Esophagus muscularis mucosa (tissue), 4 donors: ENCODE measurements at regions not wholly inside any gene's neighbourhood (a gene's known extent, or its start where the extent isn't known, plus 50 kb on each side); places are given as distances from the start of the nearest gene placed in this dataset.
A peak's percentile ranks its signal among the peaks of the same experiment; 100 is the strongest.

Source experiments
- DNase-seq: peaks from one replicate; pipeline ENCODE4 v3.0.0-alpha.2; 2017; ENCODE audit errors: extremely low spot score
- H3K27ac ChIP-seq, 4 donors: fragments of 200-600 bp; sonication (generic); replicated peaks in 1 of 4; 1 replicate in 3 of 4; 2 replicates in 1 of 4; pipeline ENCODE4 v1.5.1; 2016 to 2019; ENCODE audit warnings: mild to moderate bottlenecking in 1 of 4
- H3K27me3 ChIP-seq, 4 donors: fragments of 200-600 bp; sonication (generic); one replicate each; pipeline versions ENCODE4 v1.5.1 to v1.6.0; 2016 to 2019
- H3K36me3 ChIP-seq, 4 donors: fragments of 200-600 bp; sonication (generic); one replicate each; pipeline ENCODE4 v1.5.1; 2016 to 2019
- H3K4me1 ChIP-seq, 4 donors: fragments of 200-600 bp; sonication (generic); one replicate each; pipeline ENCODE4 v1.5.1; 2016 to 2019
- H3K4me3 ChIP-seq, 4 donors: fragments of 200-600 bp; sonication (generic); 1 replicate in 2 of 4; 2 replicates in 2 of 4; pipeline ENCODE4 v1.5.1; 2016 to 2019; ENCODE audit warnings: mild to moderate bottlenecking in 4 of 4, moderate library complexity in 1 of 4
- H3K9me3 ChIP-seq, 4 donors: fragments of 200-600 bp; sonication (generic); 1 replicate in 3 of 4; 2 replicates in 1 of 4; pipeline ENCODE4 v1.5.1; 2016 to 2019
- CTCF ChIP-seq, 3 experiments: fragments of 200-600 bp in 2 of 3; fragments of 450-650 bp in 1 of 3; sonication (generic) in 2 of 3; IDR thresholded peaks; one replicate each; pipeline ENCODE4 v1.5.1; 2017 to 2019; ENCODE audit warnings: antibody characterized with exemption in 3 of 3, mild to moderate bottlenecking in 2 of 3, moderate library complexity in 1 of 3
- EP300 ChIP-seq: sonication (generic); formaldehyde crosslinking; IDR thresholded peaks from one replicate; pipeline ENCODE4 v1.6.1; 2017; ENCODE audit warnings: antibody characterized with exemption
- POLR2A ChIP-seq: fragments of 450-650 bp; IDR thresholded peaks from one replicate; pipeline ENCODE4 v1.6.1; 2017; ENCODE audit warnings: antibody characterized with exemption, moderate library complexity, mild to moderate bottlenecking, low read depth
- POLR2AphosphoS5 ChIP-seq, 2 donors: sonication (generic); formaldehyde crosslinking; IDR thresholded peaks; one replicate each; pipeline ENCODE4 v1.6.1; 2017; ENCODE audit warnings: antibody characterized with exemption in 2 of 2
- WGBS: methylation state at CpG from one replicate; pipeline ENCODE4 v1.1.5; 2018; 5-methylcytosine and 5-hydroxymethylcytosine counted together
- intact Hi-C: fragments of 100-400 bp; cut with DNase I; formaldehyde crosslinking; loops from one replicate; pipeline ENCODE4 v1.15.1; 2023

- Histone ChIP-seq H3K4me3 (no peak overlapping the region), H3K27ac (no peak overlapping the region), H3K9me3 (no peaks in the 10 kb centered on the region), H3K27me3 (no peaks in the 10 kb centered on the region), H3K4me1 (no peaks in the 10 kb centered on the region), H3K36me3 (no peaks in the 10 kb centered on the region)
- 76% methylated on average over 1 of the region's 1 CpG for WGBS
- TF ChIP-seq POLR2A = no peak
- no peak for TF ChIP-seq EP300
- no peak for TF ChIP-seq CTCF (IDR thresholded peaks at IDR 0.05)
- TF ChIP-seq POLR2AphosphoS5 (IDR thresholded peaks at IDR 0.05) = no peak
- intact Hi-C loops = no loop called here
- DNase-seq = no peak
Observed at GRCh38 chr2:23311186-23311585, 73.8 kb upstream of the KLHL29 start.

GRCh38 chr2:23312996-23313606 lies 71.9 kb upstream of the KLHL29 start:
- TF ChIP-seq CTCF (IDR thresholded peaks at IDR 0.05) = peak in 1 of 3 experiments; percentile 34
- no peak for TF ChIP-seq POLR2AphosphoS5 (IDR thresholded peaks at IDR 0.05)
- TF ChIP-seq POLR2A = no peak
- Histone ChIP-seq H3K9me3 (no peaks in the 10 kb centered on the region), H3K27ac (no peak overlapping the region), H3K4me1 (no peaks in the 10 kb centered on the region), H3K36me3 (no peaks in the 10 kb centered on the region), H3K4me3 (no peak overlapping the region), H3K27me3 (no peaks in the 10 kb centered on the region)
- intact Hi-C loops = no loop called here
- DNase-seq = no peak
- WGBS = 65% methylated on average over 8 of the region's 10 CpGs

GRCh38 chr2:23314687-23315086 lies 70.3 kb upstream of the KLHL29 start:
- H3K9me3 ChIP-seq = peaks cover 0 to 2% (median 0%) of the 10 kb centered on the region in 4 donors
- H3K27me3 ChIP-seq = no peaks in the 10 kb centered on the region
- no peak for DNase-seq
- H3K4me1 ChIP-seq = no peaks in the 10 kb centered on the region
- TF ChIP-seq CTCF (IDR thresholded peaks at IDR 0.05) = no peak
- no peak for TF ChIP-seq POLR2A
- TF ChIP-seq POLR2AphosphoS5 (IDR thresholded peaks at IDR 0.05) = no peak
- no peak for TF ChIP-seq EP300
- 95% methylated on average over 3 of the region's 3 CpGs for WGBS
- H3K36me3 ChIP-seq = no peaks in the 10 kb centered on the region
- no peak overlapping the region for H3K4me3 ChIP-seq
- intact Hi-C loops = no loop called here
- H3K27ac ChIP-seq = no peak overlapping the region

GRCh38 chr2:23320058-23320457 lies 64.9 kb upstream of the KLHL29 start:
- H3K27me3 ChIP-seq = no peaks in the 10 kb centered on the region
- no peaks in the 10 kb centered on the region for H3K36me3 ChIP-seq
- intact Hi-C loops = no loop called here
- DNase-seq = no peak
- TF ChIP-seq EP300 (no peak), POLR2A (no peak), POLR2AphosphoS5 (IDR thresholded peaks at IDR 0.05) (no peak), CTCF (IDR thresholded peaks at IDR 0.05) (no peak)
- H3K9me3 ChIP-seq = peaks cover 0 to 2% (median 0%) of the 10 kb centered on the region in 4 donors
- 86% methylated on average over 8 of the region's 8 CpGs for WGBS
- H3K27ac ChIP-seq = no peak overlapping the region
- H3K4me3 ChIP-seq = no peak overlapping the region
- H3K4me1 ChIP-seq = peaks cover 0 to 7% (median 0%) of the 10 kb centered on the region in 4 donors

GRCh38 chr2:23321751-23322150 lies 63.2 kb upstream of the KLHL29 start:
- no peak overlapping the region for H3K27ac ChIP-seq
- TF ChIP-seq POLR2A = no peak
- no peak for TF ChIP-seq POLR2AphosphoS5 (IDR thresholded peaks at IDR 0.05)
- no peak for TF ChIP-seq CTCF (IDR thresholded peaks at IDR 0.05)
- TF ChIP-seq EP300 = no peak

More at GRCh38 chr2:23321751-23322150, 63.2 kb upstream of the KLHL29 start:
- no peak for DNase-seq
- Histone ChIP-seq H3K4me3 (no peak overlapping the region), H3K36me3 (no peaks in the 10 kb centered on the region), H3K27me3 (no peaks in the 10 kb centered on the region), H3K4me1 (peaks cover 0 to 7% (median 0%) of the 10 kb centered on the region in 4 donors), H3K9me3 (peaks cover 0 to 2% (median 0%) of the 10 kb centered on the region in 4 donors)
- intact Hi-C loops = no loop called here
- WGBS = 94% methylated on average over 5 of the region's 5 CpGs
